Testis (tissue), 2 donors: ENCODE measurements at regions not wholly inside any gene's neighbourhood (a gene's known extent, or its start where the extent isn't known, plus 50 kb on each side); places are given as distances from the start of the nearest gene placed in this dataset.

Experiments used
- CTCF ChIP-seq, 3 experiments: fragments of 450-650 bp in 2 of 3; fragments of 200-600 bp in 1 of 3; sonication (generic) in 1 of 3; IDR thresholded peaks; one replicate each; pipeline ENCODE4 v1.5.1; 2016 to 2019; ENCODE audit warnings: antibody characterized with exemption in 3 of 3, mild to moderate bottlenecking in 2 of 3, moderate library complexity in 1 of 3
- POLR2A ChIP-seq: fragments of 450-650 bp; IDR thresholded peaks from one replicate; pipeline ENCODE4 v1.6.1; 2017; ENCODE audit warnings: antibody characterized with exemption, mild to moderate bottlenecking, moderate library complexity

GRCh38 chr3:105118905-105119304 lies 247.8 kb upstream of the ALCAM start:
- TF ChIP-seq CTCF (IDR thresholded peaks at IDR 0.05) (no peak), POLR2A (no peak)
